SKM-1 (cell line): ENCODE measurements at regions not wholly inside any gene's neighbourhood (a gene's known extent, or its start where the extent isn't known, plus 50 kb on each side); places are given as distances from the start of the nearest gene placed in this dataset.
"Not testable (repeated sequence)": the region's sequence is repeated elsewhere in the genome, so short reads cannot be mapped to it uniquely, and the experiment has no call there.

Experiments used
- DNase-seq: peaks from one replicate; lab custom pipeline; 2025; ENCODE audit not compliant: unreplicated experiment; lab: John Stamatoyannopoulos, UW

GRCh38 chr10:127610816-127611215, 61.7 kb downstream of the NPS start:
- no peak for DNase-seq

- DNase-seq, result no peak
These were observed 65.4 kb downstream of the NPS start for GRCh38 chr10:127614484-127615017.

- no peak for DNase-seq
These were observed 69.7 kb downstream of the NPS start for GRCh38 chr10:127618797-127619196.

GRCh38 chr10:127619546-127620325, 70.6 kb downstream of the NPS start:
- no peak for DNase-seq

- no peak for DNase-seq
These were observed 86.8 kb downstream of the NPS start for GRCh38 chr10:127635882-127636281.

- DNase-seq, result no peak
These were observed 88.1 kb upstream of the FOXI2 start for GRCh38 chr10:127648885-127649284.

GRCh38 chr10:127649642-127650041, 87.3 kb upstream of the FOXI2 start:
- DNase-seq, result peak; percentile 11

GRCh38 chr10:127657056-127657455, 79.9 kb upstream of the FOXI2 start:
- DNase-seq, result no peak

- not testable (repeated sequence) for DNase-seq
These were observed 60.6 kb upstream of the FOXI2 start for GRCh38 chr10:127676430-127676829.

GRCh38 chr10:127678091-127678490, 58.9 kb upstream of the FOXI2 start:
- DNase-seq, result no peak

GRCh38 chr10:127679642-127680255, 57.2 kb upstream of the FOXI2 start:
- no peak for DNase-seq
